ENCODE measurements at regions not wholly inside any gene's neighbourhood (a gene's known extent, or its start where the extent isn't known, plus 50 kb on each side); places are given as distances from the start of the nearest gene placed in this dataset.

DNA sequence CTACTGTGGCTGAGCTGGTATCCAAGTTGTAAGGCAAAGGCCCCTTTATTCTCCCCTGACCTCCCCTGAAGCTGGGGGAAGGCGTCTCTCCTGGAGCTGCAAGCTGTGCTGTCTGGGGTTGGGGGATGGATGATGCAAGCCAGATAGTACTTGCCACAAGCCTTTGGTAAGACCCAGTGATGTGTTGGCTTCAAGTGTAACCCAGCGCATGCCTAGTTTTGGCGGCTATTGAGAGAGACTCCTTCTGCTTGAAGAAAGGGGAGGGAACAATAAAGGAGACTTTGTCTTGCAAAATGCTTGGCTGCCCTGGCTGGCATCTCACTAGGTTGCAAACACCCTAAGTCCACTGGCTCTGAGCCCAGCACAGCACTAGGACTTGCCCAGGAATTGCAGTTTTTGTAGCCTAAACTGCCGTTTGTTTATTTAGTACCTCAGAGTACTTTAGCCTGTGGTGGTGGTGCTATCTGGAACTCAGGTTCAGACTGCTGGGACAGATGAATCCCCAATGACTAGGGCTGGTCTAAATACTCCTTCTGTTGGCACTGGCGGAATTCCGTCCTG is 108.2 kb downstream of the TNFSF13B start:
- intact Hi-C loops (cut with micrococcal nuclease), result no loop called here
- no peak for DNase-seq
- no peaks in the 10 kb centered on the region for H3K36me3 ChIP-seq (ENCODE audit: low read depth, low read length)

DNA sequence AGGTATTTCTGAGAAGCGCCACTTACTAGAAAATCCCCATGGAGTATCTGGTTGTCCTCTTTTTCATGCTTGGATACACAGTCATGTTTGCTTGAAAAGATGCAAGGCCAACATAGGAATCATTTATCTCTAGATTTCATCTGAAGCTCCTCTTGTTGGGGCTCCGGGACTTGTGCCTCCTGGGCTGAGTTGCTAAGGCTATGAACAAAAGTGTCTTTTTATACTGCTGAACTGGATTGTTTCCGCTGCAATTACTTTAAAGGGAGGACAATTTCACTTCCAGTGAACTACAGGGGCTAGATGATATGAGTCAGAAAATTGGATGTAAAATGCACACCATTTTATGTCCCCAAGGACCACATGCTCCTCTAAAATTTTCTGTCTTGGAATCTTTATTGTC is 114.1 kb downstream of the TNFSF13B start:
- H2AFZ ChIP-seq (ENCODE audit: low read length), result no peak overlapping the region
- H3K27ac ChIP-seq (ENCODE audit: low read length), result no peak overlapping the region
- H3K4me2 ChIP-seq (ENCODE audit: low read length), result no peak overlapping the region
- no peak overlapping the region for H3K4me3 ChIP-seq (ENCODE audit: low read length)
- no peaks in the 10 kb centered on the region for H3K36me3 ChIP-seq (ENCODE audit: low read depth, low read length)
- H4K20me1 ChIP-seq (ENCODE audit: low read length), result no peaks in the 10 kb centered on the region
- TF ChIP-seq EZH2phosphoT487 (IDR thresholded peaks at IDR 0.05; ENCODE audit: borderline replicate concordance, low read length) (no peak), EZH2 (IDR thresholded peaks at IDR 0.05; ENCODE audit: low read length, unreplicated experiment) (no peak)
- TF ChIP-seq, protein P1, sequence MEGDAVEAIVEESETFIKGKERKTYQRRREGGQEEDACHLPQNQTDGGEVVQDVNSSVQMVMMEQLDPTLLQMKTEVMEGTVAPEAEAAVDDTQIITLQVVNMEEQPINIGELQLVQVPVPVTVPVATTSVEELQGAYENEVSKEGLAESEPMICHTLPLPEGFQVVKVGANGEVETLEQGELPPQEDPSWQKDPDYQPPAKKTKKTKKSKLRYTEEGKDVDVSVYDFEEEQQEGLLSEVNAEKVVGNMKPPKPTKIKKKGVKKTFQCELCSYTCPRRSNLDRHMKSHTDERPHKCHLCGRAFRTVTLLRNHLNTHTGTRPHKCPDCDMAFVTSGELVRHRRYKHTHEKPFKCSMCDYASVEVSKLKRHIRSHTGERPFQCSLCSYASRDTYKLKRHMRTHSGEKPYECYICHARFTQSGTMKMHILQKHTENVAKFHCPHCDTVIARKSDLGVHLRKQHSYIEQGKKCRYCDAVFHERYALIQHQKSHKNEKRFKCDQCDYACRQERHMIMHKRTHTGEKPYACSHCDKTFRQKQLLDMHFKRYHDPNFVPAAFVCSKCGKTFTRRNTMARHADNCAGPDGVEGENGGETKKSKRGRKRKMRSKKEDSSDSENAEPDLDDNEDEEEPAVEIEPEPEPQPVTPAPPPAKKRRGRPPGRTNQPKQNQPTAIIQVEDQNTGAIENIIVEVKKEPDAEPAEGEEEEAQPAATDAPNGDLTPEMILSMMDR (conservative IDR thresholded peaks at IDR 0.05; ENCODE audit: low read depth, low read length), result no peak
- ChIA-PET POLR2A (ENCODE audit: unreplicated experiment) (no interaction called here), CTCF (no interaction called here)
- DNase-seq (no peak), ATAC-seq (no peak)
- H3K27me3 ChIP-seq (ENCODE audit: low read length), result peaks cover 11% of the 10 kb centered on the region; the same call in 1 of the 2 replicates
- no peaks in the 10 kb centered on the region for H3K9me3 ChIP-seq (ENCODE audit: low read length)
- H3K79me2 ChIP-seq (ENCODE audit: low read length), result no peaks in the 10 kb centered on the region
- no TSS peak for BruUV-seq (replicated peaks)
- no peak overlapping the region for H3K9ac ChIP-seq (ENCODE audit: low read length)
- no peaks in the 10 kb centered on the region for H3K4me1 ChIP-seq (ENCODE audit: insufficient read depth, low read length)
- H3F3A ChIP-seq (ENCODE audit: low read length, unreplicated experiment), result no peaks in the 10 kb centered on the region
- no peaks in the 10 kb centered on the region for H3K9me2 ChIP-seq (replicated peaks; ENCODE audit: low read length)
- intact Hi-C loops (cut with micrococcal nuclease), result no loop called here

More for the DNA sequence above, 108.2 kb downstream of the TNFSF13B start:
- Histone ChIP-seq H3K27ac (ENCODE audit: low read length) (no peak overlapping the region), H3K4me1 (ENCODE audit: insufficient read depth, low read length) (no peaks in the 10 kb centered on the region), H3F3A (ENCODE audit: low read length, unreplicated experiment) (no peaks in the 10 kb centered on the region), H3K4me3 (ENCODE audit: low read length) (no peak overlapping the region), H3K27me3 (ENCODE audit: low read length) (no peaks in the 10 kb centered on the region), H3K9me2 (replicated peaks; ENCODE audit: low read length) (no peaks in the 10 kb centered on the region), H3K4me2 (ENCODE audit: low read length) (no peak overlapping the region), H3K9ac (ENCODE audit: low read length) (no peak overlapping the region), H2AFZ (ENCODE audit: low read length) (no peak overlapping the region), H3K79me2 (ENCODE audit: low read length) (no peaks in the 10 kb centered on the region), H4K20me1 (ENCODE audit: low read length) (no peaks in the 10 kb centered on the region), H3K9me3 (ENCODE audit: low read length) (no peaks in the 10 kb centered on the region)
- POLR2A ChIA-PET (ENCODE audit: unreplicated experiment), result no interaction called here
- BruUV-seq (replicated peaks), result no TSS peak
- no peak for ATAC-seq
- TF ChIP-seq, protein P1 (conservative IDR thresholded peaks at IDR 0.05; ENCODE audit: low read depth, low read length), result no peak
- TF ChIP-seq EZH2phosphoT487 (IDR thresholded peaks at IDR 0.05; ENCODE audit: borderline replicate concordance, low read length) (no peak), EZH2 (IDR thresholded peaks at IDR 0.05; ENCODE audit: low read length, unreplicated experiment) (no peak)
- CTCF ChIA-PET, result no interaction called here

DNA sequence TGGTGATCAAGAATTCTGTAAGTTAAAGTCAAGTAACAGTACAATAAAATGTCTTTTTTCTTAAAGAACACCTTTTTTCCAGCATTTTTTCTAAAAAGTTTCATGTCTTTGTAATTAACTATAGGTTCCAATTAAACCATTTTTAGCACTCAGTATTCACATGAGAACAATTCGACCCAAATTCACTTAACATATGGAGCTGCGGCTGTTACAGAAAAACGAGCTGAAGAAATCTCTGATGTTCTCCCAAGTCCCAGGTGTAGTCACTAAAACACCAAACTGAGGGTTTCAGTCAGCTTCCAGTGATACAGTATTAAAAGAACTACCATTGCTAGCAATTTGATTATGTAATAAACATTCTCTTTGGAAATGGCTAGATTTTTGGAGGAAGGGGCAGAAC is 117.6 kb downstream of the TNFSF13B start:
- H3K27me3 ChIP-seq (ENCODE audit: low read length), result peaks cover 11% of the 10 kb centered on the region
- H3K36me3 ChIP-seq (ENCODE audit: low read depth, low read length), result no peaks in the 10 kb centered on the region
- no peak overlapping the region for H3K4me3 ChIP-seq (ENCODE audit: low read length)
- TF ChIP-seq, protein P1 (conservative IDR thresholded peaks at IDR 0.05; ENCODE audit: low read depth, low read length), result no peak
- TF ChIP-seq EZH2 (IDR thresholded peaks at IDR 0.05; ENCODE audit: low read length, unreplicated experiment), result no peak
- TF ChIP-seq EZH2phosphoT487 (IDR thresholded peaks at IDR 0.05; ENCODE audit: borderline replicate concordance, low read length), result no peak
- H3K9ac ChIP-seq (ENCODE audit: low read length), result no peak overlapping the region
- no peaks in the 10 kb centered on the region for H3K79me2 ChIP-seq (ENCODE audit: low read length)
- no peaks in the 10 kb centered on the region for H3F3A ChIP-seq (ENCODE audit: low read length, unreplicated experiment)
- ChIA-PET POLR2A (ENCODE audit: unreplicated experiment) (no interaction called here), CTCF (no interaction called here)
- H3K9me2 ChIP-seq (replicated peaks; ENCODE audit: low read length), result no peaks in the 10 kb centered on the region
- intact Hi-C loops (cut with micrococcal nuclease), result no loop called here
- no TSS peak for BruUV-seq (replicated peaks)
- ATAC-seq (no peak), DNase-seq (no peak)
- H3K27ac ChIP-seq (ENCODE audit: low read length), result no peak overlapping the region
- no peak overlapping the region for H3K4me2 ChIP-seq (ENCODE audit: low read length)
- H2AFZ ChIP-seq (ENCODE audit: low read length), result no peak overlapping the region
- H3K9me3 ChIP-seq (ENCODE audit: low read length), result no peaks in the 10 kb centered on the region
- no peaks in the 10 kb centered on the region for H3K4me1 ChIP-seq (ENCODE audit: insufficient read depth, low read length)
- H4K20me1 ChIP-seq (ENCODE audit: low read length), result no peaks in the 10 kb centered on the region
